ENCODE measurements at regions not wholly inside any gene's neighbourhood (a gene's known extent, or its start where the extent isn't known, plus 50 kb on each side); places are given as distances from the start of the nearest gene placed in this dataset.
"Not testable (repeated sequence)": the region's sequence is repeated elsewhere in the genome, so short reads cannot be mapped to it uniquely, and the experiment has no call there.

- no peak for DNase-seq (ENCODE audit: extremely low read depth in 1 of 11, low read depth in 9 of 11, low spot score in 4 of 11)
Observed at GRCh38 chr4:148557793-148558192, 115.6 kb upstream of the NR3C2 start.

- DNase-seq (ENCODE audit: extremely low read depth in 1 of 11, low read depth in 9 of 11, low spot score in 4 of 11): no peak
Observed at GRCh38 chr4:148550788-148551187, 108.6 kb upstream of the NR3C2 start.

DNA sequence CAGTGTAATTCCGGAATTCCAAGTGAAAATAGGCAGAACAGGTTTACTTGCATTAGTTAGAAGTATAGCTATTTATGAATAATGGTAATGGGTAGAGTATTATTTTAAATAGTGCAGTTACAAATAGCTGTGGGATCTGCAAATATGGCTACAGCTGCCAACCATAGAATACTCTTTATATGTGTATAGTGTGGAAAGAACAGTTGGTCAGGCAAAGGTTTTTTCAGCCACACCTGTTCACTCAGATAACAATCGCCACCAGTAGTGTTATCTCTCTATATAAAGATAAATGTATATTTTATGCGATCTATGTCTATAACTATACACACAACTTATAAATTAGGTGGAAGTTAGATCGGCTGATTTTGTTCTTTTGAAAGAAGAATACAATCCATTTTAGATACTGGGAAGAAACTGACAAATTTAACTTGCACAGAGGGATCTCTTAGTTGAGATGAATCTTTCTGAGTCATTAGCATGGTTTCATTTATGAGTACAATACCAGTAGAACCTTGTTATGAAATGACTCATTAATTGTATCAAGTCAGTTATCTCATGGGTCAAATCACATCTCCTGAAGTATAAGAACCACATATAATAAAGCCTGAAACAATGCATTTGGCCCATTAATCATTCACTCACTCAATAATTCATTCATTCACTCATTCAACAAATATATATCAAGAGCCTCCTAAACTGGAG lies 100.9 kb upstream of the NR3C2 start:
- no peak for DNase-seq (ENCODE audit: extremely low read depth in 1 of 11, low read depth in 9 of 11, low spot score in 4 of 11)

- DNase-seq (ENCODE audit: extremely low read depth in 1 of 11, low read depth in 9 of 11, low spot score in 4 of 11): no peak
Observed at GRCh38 chr4:148540622-148541326, 98.6 kb upstream of the NR3C2 start.

DNA sequence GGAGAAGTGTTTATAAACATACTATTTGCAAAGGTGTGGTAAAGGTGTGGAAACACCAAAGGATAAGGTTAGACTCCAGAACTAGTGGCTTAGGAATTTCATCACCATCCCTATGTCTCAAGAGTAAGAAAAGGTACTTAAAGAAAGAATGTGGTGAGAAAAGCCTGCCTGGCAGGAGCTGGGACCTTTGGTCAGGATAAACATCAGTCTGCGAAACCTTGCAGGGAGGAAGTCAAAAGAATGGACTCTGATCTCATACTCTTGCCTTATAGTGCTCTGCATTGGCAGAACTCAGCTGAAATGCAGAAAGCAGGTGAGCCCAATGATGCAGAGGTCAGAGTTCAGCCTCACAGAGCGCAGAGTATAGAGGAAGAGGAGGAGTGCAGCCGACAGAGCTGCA lies 97.2 kb upstream of the NR3C2 start:
- DNase-seq (ENCODE audit: extremely low read depth in 1 of 11, low read depth in 9 of 11, low spot score in 4 of 11): no peak

DNA sequence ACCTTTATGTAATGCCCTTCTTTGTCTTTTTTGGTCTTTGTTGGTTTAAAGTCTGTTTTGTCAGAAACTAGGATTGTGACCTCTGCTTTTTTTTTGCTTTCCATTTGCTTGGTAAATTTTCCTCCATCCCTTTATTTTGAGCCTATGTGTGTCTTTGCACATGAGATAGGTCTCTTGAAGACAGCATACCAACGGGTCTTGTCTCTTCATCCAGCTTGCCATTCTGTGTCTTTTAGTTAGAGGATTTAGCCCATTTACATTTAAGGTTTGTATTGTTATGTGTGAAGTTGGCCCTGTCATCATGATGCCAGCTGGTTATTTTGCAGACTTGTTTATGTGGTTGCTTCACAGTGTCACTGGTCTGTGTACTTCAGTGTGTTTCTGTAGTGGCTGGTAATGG lies 91.6 kb upstream of the NR3C2 start:
- not testable (repeated sequence) for DNase-seq (ENCODE audit: extremely low read depth in 1 of 11, low read depth in 9 of 11, low spot score in 4 of 11)

DNA sequence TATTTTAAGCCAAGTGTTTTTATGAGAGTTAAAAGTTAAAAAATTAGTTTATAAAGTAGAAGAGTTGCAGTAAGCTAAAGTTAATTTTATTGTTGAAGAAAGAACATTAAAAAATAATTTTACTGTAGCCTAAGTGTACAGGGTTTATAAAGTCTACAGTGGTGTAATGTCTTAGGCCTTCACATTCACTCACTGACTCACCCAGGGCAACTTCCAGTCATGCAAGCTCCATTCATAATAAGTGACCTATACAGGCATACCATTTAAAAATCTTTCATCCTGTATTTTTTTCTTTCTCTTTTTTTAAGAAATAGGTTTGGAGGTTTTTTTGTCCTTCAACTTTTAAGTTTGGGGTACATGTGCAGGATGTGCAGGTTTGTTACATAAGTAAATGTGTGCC lies 87.9 kb upstream of the NR3C2 start:
- no peak for DNase-seq (ENCODE audit: extremely low read depth in 1 of 11, low read depth in 9 of 11, low spot score in 4 of 11)

DNA sequence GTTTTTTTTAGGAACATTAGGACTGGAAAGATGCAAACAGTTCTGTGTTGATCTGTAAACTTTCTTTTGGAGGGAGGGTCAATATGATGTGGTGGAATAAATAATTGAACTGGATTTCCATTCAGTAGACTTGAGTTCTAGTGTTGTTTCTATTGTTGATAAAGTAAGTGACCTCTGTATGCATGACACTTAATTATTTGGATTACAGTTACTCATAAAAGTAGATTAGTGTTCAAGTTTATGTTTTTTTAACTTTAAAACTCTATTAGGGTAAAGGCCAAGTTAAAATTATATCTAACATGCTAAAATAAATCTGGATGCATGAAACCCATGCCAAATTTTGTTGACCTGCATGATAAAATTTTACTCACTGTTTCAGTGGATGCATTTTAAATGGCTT lies 85.4 kb upstream of the NR3C2 start:
- no peak for DNase-seq (ENCODE audit: extremely low read depth in 1 of 11, low read depth in 9 of 11, low spot score in 4 of 11)

DNA sequence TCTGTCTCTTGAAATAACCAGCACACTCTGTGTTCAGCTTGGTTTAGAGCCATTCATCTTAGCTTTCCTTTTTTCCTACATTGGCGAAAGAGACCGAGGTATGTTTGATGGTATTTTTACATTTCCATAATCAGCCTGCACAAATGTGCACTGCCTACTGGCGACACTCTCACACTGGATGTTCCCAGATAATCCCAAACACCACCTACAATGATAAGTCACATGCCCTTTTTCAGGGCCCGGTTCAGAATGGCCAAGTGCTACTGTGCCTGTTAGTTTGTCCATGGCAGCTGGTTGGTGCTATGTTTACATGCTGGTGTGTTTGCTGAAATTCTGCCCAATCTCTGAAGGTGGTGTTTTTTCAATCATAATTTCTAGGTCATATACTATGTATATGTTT lies 80.8 kb upstream of the NR3C2 start:
- no peak for DNase-seq (ENCODE audit: extremely low read depth in 1 of 11, low read depth in 9 of 11, low spot score in 4 of 11)

- no peak for DNase-seq (ENCODE audit: extremely low read depth in 1 of 11, low read depth in 9 of 11, low spot score in 4 of 11)
Observed at GRCh38 chr4:148515248-148515647, 73.0 kb upstream of the NR3C2 start.

DNA sequence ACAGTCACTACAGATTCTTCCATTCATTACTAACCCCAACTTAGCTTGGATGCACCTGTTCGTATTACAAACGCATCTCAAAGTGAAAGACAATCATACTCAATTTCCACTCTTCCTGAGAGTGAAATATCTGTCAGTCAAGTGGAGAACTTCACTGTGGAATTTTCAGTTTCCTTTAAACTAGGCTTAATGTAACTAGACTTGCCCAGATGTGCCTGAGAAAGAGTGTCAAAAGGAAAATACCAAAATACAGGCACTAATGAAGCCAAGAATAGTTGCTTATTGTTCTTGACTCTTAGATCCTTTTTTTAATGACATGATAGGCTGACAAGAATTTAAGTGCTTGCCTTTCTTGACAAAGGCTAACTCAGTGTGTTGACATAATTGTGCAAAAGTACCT lies 72.4 kb upstream of the NR3C2 start:
- no peak for DNase-seq (ENCODE audit: extremely low read depth in 1 of 11, low read depth in 9 of 11, low spot score in 4 of 11)

DNA sequence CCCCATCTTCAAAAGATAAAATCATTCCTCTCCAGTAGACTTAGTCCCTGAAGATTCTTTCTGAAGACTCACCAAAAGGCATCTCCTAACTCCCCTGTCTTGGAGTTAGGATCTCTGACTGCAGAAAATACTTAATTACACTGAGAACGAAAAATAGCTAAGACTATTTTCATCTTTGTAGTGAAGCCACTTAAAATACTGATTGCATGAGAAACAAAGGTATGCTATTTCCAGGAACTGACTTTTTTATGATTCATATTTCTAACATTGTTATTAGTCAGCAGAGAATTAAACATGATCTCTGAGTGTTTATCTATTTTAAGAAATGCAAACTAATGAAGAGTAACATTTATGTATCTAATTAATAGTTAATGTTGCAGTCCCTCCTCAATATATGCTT lies 71.8 kb upstream of the NR3C2 start:
- DNase-seq (ENCODE audit: extremely low read depth in 1 of 11, low read depth in 9 of 11, low spot score in 4 of 11): no peak

- no peak for DNase-seq (ENCODE audit: extremely low read depth in 1 of 11, low read depth in 9 of 11, low spot score in 4 of 11)
Observed at GRCh38 chr4:148510211-148510610, 68.0 kb upstream of the NR3C2 start.

- no peak for DNase-seq (ENCODE audit: extremely low read depth in 1 of 11, low read depth in 9 of 11, low spot score in 4 of 11)
Observed at GRCh38 chr4:148503681-148504080, 61.5 kb upstream of the NR3C2 start.

- DNase-seq (ENCODE audit: extremely low read depth in 1 of 11, low read depth in 9 of 11, low spot score in 4 of 11): no peak
Observed at GRCh38 chr4:148497258-148497657, 55.0 kb upstream of the NR3C2 start.

DNA sequence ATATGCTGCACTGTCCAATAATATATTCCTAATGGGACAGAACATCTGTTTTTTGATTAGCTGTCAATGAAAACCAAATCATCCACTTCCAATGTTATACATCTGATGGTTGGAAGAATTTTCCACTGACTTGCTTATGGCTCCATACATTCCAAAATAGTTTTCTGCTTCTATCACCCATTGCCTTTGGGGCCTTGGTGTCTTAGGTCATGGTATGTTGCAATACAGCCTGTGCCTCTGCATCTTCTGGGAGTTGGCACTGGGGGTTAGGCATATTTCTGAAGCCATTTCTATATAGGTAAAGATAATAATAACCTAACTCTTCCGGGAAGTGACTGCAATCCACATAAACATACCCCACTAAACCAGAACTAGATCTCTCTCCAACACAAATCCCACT lies 53.2 kb upstream of the NR3C2 start:
- no peak for DNase-seq (ENCODE audit: extremely low read depth in 1 of 11, low read depth in 9 of 11, low spot score in 4 of 11)
